ENCODE measurements at regions not wholly inside any gene's neighbourhood (a gene's known extent, or its start where the extent isn't known, plus 50 kb on each side); places are given as distances from the start of the nearest gene placed in this dataset.

DNA sequence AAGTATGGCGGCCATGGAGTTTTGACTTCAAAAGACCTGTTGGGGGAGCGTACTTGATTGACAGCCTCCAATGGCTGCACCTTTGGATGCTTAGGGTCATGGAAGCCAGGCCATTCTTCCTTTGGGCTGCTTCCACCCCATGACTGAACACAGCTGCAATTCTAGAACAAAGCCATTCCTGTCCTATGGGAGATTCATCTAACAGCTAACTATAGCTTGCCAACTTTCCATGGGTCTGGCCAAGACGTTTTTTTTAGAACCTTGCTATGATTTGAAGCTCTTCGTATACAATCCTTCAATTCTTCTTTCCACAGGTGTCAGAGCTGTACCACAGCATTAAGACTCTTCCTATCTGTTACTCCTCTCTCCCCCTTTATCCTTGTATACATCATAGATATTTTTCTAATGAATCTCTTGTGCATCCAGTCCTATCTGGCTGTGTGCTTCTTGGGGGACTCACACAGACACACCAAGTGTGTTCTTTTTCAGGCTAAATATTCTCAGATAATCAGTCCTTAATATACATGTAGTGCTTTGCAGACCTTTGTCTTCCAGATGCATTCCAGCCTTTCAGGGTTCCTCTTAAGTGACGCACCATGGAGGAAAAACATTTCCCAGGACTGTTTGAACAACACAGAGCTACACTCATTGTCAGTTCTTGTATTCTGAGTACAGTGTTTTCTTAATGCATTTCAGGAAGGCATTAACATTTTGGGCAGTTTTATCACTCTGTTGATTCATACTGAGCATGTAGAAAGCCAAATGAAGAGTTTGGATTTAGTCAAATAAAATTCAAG lies 198.9 kb downstream of the TAF11L14 start:
- Histone ChIP-seq H3K14ac (ENCODE audit: insufficient read depth, low read length) (no peak overlapping the region), H2BK20ac (ENCODE audit: low read depth, low read length, poor library complexity, severe bottlenecking) (no peak overlapping the region), H2BK12ac (ENCODE audit: insufficient read length, low read depth, low read length) (no peak overlapping the region), H3K9ac (ENCODE audit: extremely low read depth, insufficient read length, low read length) (no peak overlapping the region), H3K79me2 (ENCODE audit: insufficient read depth, low read length) (no peaks in the 10 kb centered on the region), H3K4me1 (ENCODE audit: insufficient read depth, low read length) (no peaks in the 10 kb centered on the region), H4K5ac (ENCODE audit: insufficient read length, low read depth, low read length) (no peak overlapping the region), H4K91ac (ENCODE audit: insufficient read length, low read depth, low read length) (no peak overlapping the region), H3K9me3 (ENCODE audit: control insufficient read depth, low read depth, low read length) (no peaks in the 10 kb centered on the region), H4K20me1 (ENCODE audit: control insufficient read depth, insufficient read depth, insufficient read length) (no peaks in the 10 kb centered on the region), H2AFZ (ENCODE audit: low read length) (no peak overlapping the region), H3T11ph (ENCODE audit: low read length) (no peak overlapping the region), H3K4ac (ENCODE audit: low read depth, low read length) (no peak overlapping the region), H3K79me1 (ENCODE audit: insufficient read depth, low read depth, low read length, poor library complexity, severe bottlenecking) (no peaks in the 10 kb centered on the region), H3K18ac (ENCODE audit: insufficient read length, low read depth, low read length) (no peak overlapping the region), H3K27ac (ENCODE audit: insufficient read length, low read depth, low read length) (no peak overlapping the region), H3K23me2 (ENCODE audit: insufficient read length, low read depth, low read length, poor library complexity, severe bottlenecking) (no peaks in the 10 kb centered on the region), H2BK5ac (ENCODE audit: insufficient read length, low read length) (no peak overlapping the region), H2BK15ac (ENCODE audit: low read depth, low read length) (no peak overlapping the region), H2BK120ac (ENCODE audit: low read depth, low read length, poor library complexity, severe bottlenecking) (no peak overlapping the region), H3K23ac (ENCODE audit: insufficient read length, low read depth, low read length) (no peak overlapping the region), H3K4me2 (ENCODE audit: insufficient read depth, insufficient read length, low read length) (no peak overlapping the region), H2AK5ac (ENCODE audit: insufficient read length, low read length) (no peak overlapping the region), H3K27me3 (ENCODE audit: insufficient read depth, low read length) (no peaks in the 10 kb centered on the region), H4K8ac (replicated peaks; ENCODE audit: insufficient read length, low read depth, low read length) (no peak overlapping the region), H3K56ac (ENCODE audit: insufficient read length, low read depth, low read length) (no peak overlapping the region)
- no peak overlapping the region for H3K4me3 Mint-ChIP-seq
- DNase-seq, result no peak
- peaks cover 0 to 9% (median 0%) of the 10 kb centered on the region in 3 experiments; a peak in 2 of 7 replicates for H3K36me3 Mint-ChIP-seq (ENCODE audit: insufficient read depth in 1 of 3, low read depth in 3 of 3)
- no peak overlapping the region for H3K27ac Mint-ChIP-seq
- no peaks in the 10 kb centered on the region for H3K4me1 Mint-ChIP-seq
- TF ChIP-seq, protein P1, sequence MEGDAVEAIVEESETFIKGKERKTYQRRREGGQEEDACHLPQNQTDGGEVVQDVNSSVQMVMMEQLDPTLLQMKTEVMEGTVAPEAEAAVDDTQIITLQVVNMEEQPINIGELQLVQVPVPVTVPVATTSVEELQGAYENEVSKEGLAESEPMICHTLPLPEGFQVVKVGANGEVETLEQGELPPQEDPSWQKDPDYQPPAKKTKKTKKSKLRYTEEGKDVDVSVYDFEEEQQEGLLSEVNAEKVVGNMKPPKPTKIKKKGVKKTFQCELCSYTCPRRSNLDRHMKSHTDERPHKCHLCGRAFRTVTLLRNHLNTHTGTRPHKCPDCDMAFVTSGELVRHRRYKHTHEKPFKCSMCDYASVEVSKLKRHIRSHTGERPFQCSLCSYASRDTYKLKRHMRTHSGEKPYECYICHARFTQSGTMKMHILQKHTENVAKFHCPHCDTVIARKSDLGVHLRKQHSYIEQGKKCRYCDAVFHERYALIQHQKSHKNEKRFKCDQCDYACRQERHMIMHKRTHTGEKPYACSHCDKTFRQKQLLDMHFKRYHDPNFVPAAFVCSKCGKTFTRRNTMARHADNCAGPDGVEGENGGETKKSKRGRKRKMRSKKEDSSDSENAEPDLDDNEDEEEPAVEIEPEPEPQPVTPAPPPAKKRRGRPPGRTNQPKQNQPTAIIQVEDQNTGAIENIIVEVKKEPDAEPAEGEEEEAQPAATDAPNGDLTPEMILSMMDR (conservative IDR thresholded peaks at IDR 0.05), result no peak
- no CpG with 5 or more reads among the region's 5 CpGs for WGBS (ENCODE audit: extremely low coverage, insufficient read length, low lambda C conversion rate)
- no peaks in the 10 kb centered on the region for H3K27me3 Mint-ChIP-seq (ENCODE audit: low read depth)
- H3K9me3 Mint-ChIP-seq, result peaks cover 9 to 11% of the 10 kb centered on the region in 2 experiments; a peak in 4 of 5 replicates

Data from H9 (cell line).